Trophoblast cell (in vitro differentiated cells and primary cell): ENCODE measurements at regions not wholly inside any gene's neighbourhood (a gene's known extent, or its start where the extent isn't known, plus 50 kb on each side); places are given as distances from the start of the nearest gene placed in this dataset.

ENCODE experiments used
- DNase-seq, 2 donors: peaks; one replicate each; pipeline ENCODE4 v3.0.0-alpha.2; 2016
- H2AFZ ChIP-seq: 2 replicates; pipeline ENCODE4 v1.6.1; 2013; ENCODE audit warnings: low read length, moderate library complexity, mild to moderate bottlenecking; ENCODE audit not compliant: insufficient read depth, poor library complexity
- H2AK5ac ChIP-seq: 2 replicates; pipeline ENCODE4 v1.6.1; 2013; ENCODE audit warnings: mild to moderate bottlenecking, low read length
- H2BK120ac ChIP-seq: 2 replicates; pipeline ENCODE4 v1.6.1; 2013; ENCODE audit warnings: low read length, mild to moderate bottlenecking, moderate library complexity; ENCODE audit not compliant: insufficient read depth, poor library complexity
- H2BK12ac ChIP-seq: 2 replicates; pipeline ENCODE4 v1.6.1; 2013; ENCODE audit warnings: mild to moderate bottlenecking, low read length, moderate library complexity
- H2BK5ac ChIP-seq: 2 replicates; pipeline ENCODE4 v1.6.1; 2013; ENCODE audit warnings: low read length, low read depth, moderate library complexity, mild to moderate bottlenecking; ENCODE audit not compliant: poor library complexity
- H3K14ac ChIP-seq: 2 replicates; pipeline ENCODE4 v1.6.1; 2013; ENCODE audit warnings: mild to moderate bottlenecking, low read length
- H3K18ac ChIP-seq: 2 replicates; pipeline ENCODE4 v1.6.1; 2013; ENCODE audit warnings: mild to moderate bottlenecking, low read length
- H3K23ac ChIP-seq: 2 replicates; pipeline ENCODE4 v1.6.1; 2013; ENCODE audit warnings: low read length
- H3K27ac ChIP-seq: 2 replicates; pipeline ENCODE4 v1.5.1; 2013; ENCODE audit warnings: low read depth, mild to moderate bottlenecking, inconsistent platforms, low read length, moderate library complexity
- H3K27me3 ChIP-seq: 2 replicates; pipeline ENCODE4 v1.6.1; 2013; ENCODE audit warnings: inconsistent platforms, mild to moderate bottlenecking, low read length, moderate library complexity; ENCODE audit not compliant: insufficient read depth
- H3K36me3 ChIP-seq, 2 experiments: 1 replicate in 1 of 2; 2 replicates in 1 of 2; pipeline ENCODE4 v1.6.1; 2013; ENCODE audit warnings: low read length in 2 of 2, mild to moderate bottlenecking in 2 of 2, moderate library complexity in 1 of 2; ENCODE audit not compliant: insufficient read depth in 2 of 2, control insufficient read depth in 1 of 2
- H3K4ac ChIP-seq: 2 replicates; pipeline ENCODE4 v1.6.1; 2013; ENCODE audit warnings: low read depth, mild to moderate bottlenecking, low read length, moderate library complexity
- H3K4me1 ChIP-seq, 2 experiments: 1 replicate in 1 of 2; 2 replicates in 1 of 2; pipeline ENCODE4 v1.6.1; 2013; ENCODE audit warnings: low read length in 2 of 2, mild to moderate bottlenecking in 2 of 2, moderate library complexity in 1 of 2; ENCODE audit not compliant: insufficient read depth in 2 of 2, control insufficient read depth in 1 of 2
- H3K4me2 ChIP-seq: 2 replicates; pipeline ENCODE4 v1.6.1; 2013; ENCODE audit warnings: inconsistent platforms, mild to moderate bottlenecking, low read length, moderate library complexity
- H3K4me3 ChIP-seq: 2 replicates; pipeline ENCODE4 v1.5.1; 2013; ENCODE audit warnings: mild to moderate bottlenecking, low read depth, low read length, inconsistent platforms
- H3K79me1 ChIP-seq: one replicate; pipeline ENCODE4 v1.6.1; 2013; ENCODE audit warnings: low read length
- H3K79me2 ChIP-seq: 2 replicates; pipeline ENCODE4 v1.6.1; 2013; ENCODE audit warnings: low read length, mild to moderate bottlenecking; ENCODE audit not compliant: control insufficient read depth, insufficient read depth, poor library complexity
- H3K9ac ChIP-seq: 2 replicates; pipeline ENCODE4 v1.6.1; 2013; ENCODE audit warnings: mild to moderate bottlenecking, low read length
- H3K9me3 ChIP-seq: 2 replicates; pipeline ENCODE4 v1.6.1; 2013; ENCODE audit warnings: low read depth, mild to moderate bottlenecking, control low read depth, inconsistent platforms, low read length; ENCODE audit not compliant: insufficient read depth
- H4K12ac ChIP-seq: 2 replicates; pipeline ENCODE4 v1.6.1; 2013; ENCODE audit warnings: low read depth, mild to moderate bottlenecking, low read length, moderate library complexity
- H4K8ac ChIP-seq: 2 replicates; pipeline ENCODE4 v1.6.1; 2013; ENCODE audit warnings: low read depth, mild to moderate bottlenecking, low read length, moderate library complexity
- H4K91ac ChIP-seq: one replicate; pipeline ENCODE4 v1.6.1; 2013; ENCODE audit warnings: low read depth, mild to moderate bottlenecking, low read length, moderate library complexity
- WGBS: extraction: QIAGEN DNeasy Blood & Tissue Kit; methylation state at CpG from one replicate; pipeline ENCODE4 v1.1.7; 2013; ENCODE audit warnings: missing lambda C conversion rate; ENCODE audit not compliant: insufficient read length, insufficient coverage; ENCODE audit errors: extremely low coverage; 5-methylcytosine and 5-hydroxymethylcytosine counted together

DNA sequence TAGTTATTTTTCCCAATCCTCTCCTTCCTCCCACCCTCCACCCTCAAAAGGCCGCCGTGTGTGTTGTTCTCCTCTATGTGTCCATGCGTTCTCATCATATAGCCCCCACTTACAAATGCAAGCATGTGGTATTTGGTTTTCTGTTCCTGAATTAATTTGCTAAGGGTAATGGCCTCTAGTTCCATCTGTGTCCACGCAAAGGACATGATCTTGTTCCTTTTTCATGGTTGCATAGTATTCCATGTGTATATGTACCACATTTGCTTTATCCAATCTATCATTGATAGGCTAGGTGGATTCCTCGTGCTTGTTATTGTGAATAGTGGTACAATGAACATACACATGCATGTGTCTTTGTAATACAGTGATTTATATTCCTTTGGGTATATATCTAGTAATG lies 1193.7 kb downstream of the RPA4 start:
- Histone ChIP-seq H4K8ac (no peak overlapping the region), H3K79me2 (no peaks in the 10 kb centered on the region), H3K18ac (no peak overlapping the region), H3K27me3 (no peaks in the 10 kb centered on the region), H3K79me1 (no peaks in the 10 kb centered on the region), H3K23ac (no peak overlapping the region), H3K4me1 (no peaks in the 10 kb centered on the region), H3K14ac (no peak overlapping the region), H3K9me3 (no peaks in the 10 kb centered on the region), H3K9ac (no peak overlapping the region), H2BK5ac (no peak overlapping the region), H2BK12ac (no peak overlapping the region), H2BK120ac (no peak overlapping the region), H3K4me2 (no peak overlapping the region), H2AK5ac (no peak overlapping the region), H3K27ac (no peak overlapping the region), H3K4me3 (no peak overlapping the region), H3K4ac (no peak overlapping the region), H3K36me3 (no peaks in the 10 kb centered on the region), H2AFZ (no peak overlapping the region), H4K91ac (no peak overlapping the region), H4K12ac (no peak overlapping the region)
- DNase-seq: no peak
- WGBS: no CpG with 5 or more reads among the region's 5 CpGs

DNA sequence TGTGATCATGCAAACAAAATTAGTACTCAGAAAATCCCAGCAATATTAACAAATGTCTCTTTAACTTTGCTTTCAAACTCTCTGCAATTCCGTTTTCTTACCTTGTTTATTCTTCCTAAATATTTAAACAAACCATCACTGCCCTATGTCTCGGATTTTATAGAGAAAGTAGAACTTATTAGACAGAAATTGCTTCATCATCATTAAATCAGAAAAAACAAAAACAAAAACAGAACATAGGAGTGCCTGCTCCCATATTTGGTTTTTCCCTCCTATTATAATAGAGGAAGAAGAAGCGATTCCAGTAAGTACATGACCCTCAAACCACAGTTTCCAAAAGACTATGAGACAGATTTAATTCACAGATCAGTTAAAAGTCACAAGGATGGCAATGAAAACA lies 1228.0 kb downstream of the RPA4 start:
- Histone ChIP-seq H2BK120ac (no peak overlapping the region), H3K36me3 (no peaks in the 10 kb centered on the region), H3K14ac (no peak overlapping the region), H3K27me3 (no peaks in the 10 kb centered on the region), H2AFZ (no peak overlapping the region), H3K4me3 (no peak overlapping the region), H3K4me1 (no peaks in the 10 kb centered on the region), H2AK5ac (no peak overlapping the region), H4K12ac (no peak overlapping the region), H3K9me3 (no peaks in the 10 kb centered on the region), H4K8ac (no peak overlapping the region), H3K79me1 (no peaks in the 10 kb centered on the region), H3K9ac (no peak overlapping the region), H3K4ac (no peak overlapping the region), H3K18ac (no peak overlapping the region), H3K4me2 (no peak overlapping the region), H2BK5ac (no peak overlapping the region), H3K27ac (no peak overlapping the region), H4K91ac (no peak overlapping the region), H2BK12ac (no peak overlapping the region), H3K79me2 (no peaks in the 10 kb centered on the region), H3K23ac (no peak overlapping the region)
- no CpG with 5 or more reads among the region's 3 CpGs for WGBS
- no peak for DNase-seq

DNA sequence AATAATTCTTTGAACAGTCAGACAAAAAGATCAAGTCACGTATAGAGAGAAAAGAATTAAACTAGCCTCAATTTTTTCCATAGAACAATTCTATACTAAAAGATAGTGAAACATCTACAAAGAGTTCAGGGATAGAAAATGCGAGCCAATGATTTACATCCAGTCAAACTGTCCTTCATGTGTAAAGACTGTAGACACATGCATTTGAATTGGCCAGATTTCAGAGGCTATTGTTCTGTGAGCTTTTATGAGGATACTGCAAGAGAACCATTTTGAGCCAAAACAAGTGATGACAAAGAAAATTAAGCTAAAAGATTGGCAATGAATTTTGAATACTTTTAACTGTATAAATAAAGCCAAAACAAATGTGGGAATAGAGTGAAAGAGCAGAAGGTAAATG lies 1230.3 kb downstream of the RPA4 start:
- Histone ChIP-seq H4K91ac (no peak overlapping the region), H3K18ac (no peak overlapping the region), H3K79me2 (no peaks in the 10 kb centered on the region), H2BK12ac (no peak overlapping the region), H2AK5ac (no peak overlapping the region), H3K4me3 (no peak overlapping the region), H3K4me2 (no peak overlapping the region), H2AFZ (no peak overlapping the region), H3K9ac (no peak overlapping the region), H2BK120ac (no peak overlapping the region), H3K4me1 (no peaks in the 10 kb centered on the region), H3K23ac (no peak overlapping the region), H3K4ac (no peak overlapping the region), H3K14ac (no peak overlapping the region), H4K8ac (no peak overlapping the region), H2BK5ac (no peak overlapping the region), H4K12ac (no peak overlapping the region), H3K27me3 (no peaks in the 10 kb centered on the region), H3K36me3 (no peaks in the 10 kb centered on the region), H3K27ac (no peak overlapping the region), H3K79me1 (no peaks in the 10 kb centered on the region), H3K9me3 (no peaks in the 10 kb centered on the region)
- WGBS: no CpG with 5 or more reads among the region's 2 CpGs
- no peak for DNase-seq

DNA sequence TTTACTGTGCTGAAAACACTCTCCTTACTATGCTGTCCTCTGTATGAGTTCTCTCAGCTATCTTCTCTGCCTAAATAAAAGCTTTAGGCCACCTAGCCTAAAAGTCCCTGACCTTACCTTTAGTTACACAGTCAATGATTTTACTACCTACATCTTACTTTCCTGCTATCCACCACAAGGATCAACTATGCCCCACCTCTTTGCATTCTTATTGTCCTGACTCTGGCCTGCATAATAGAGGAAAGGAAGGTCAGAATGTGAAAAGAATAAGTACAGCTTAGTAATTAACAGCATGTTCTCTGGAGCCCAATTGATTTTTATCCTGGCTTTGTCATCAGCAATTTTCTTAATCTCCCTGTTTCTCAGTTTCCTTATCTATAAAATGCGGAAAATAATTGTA lies 1257.8 kb downstream of the RPA4 start:
- no peaks in the 10 kb centered on the region for H3K27me3 ChIP-seq
- H3K36me3 ChIP-seq: no peaks in the 10 kb centered on the region
- no peak overlapping the region for H3K4ac ChIP-seq
- H4K12ac ChIP-seq: no peak overlapping the region
- H3K27ac ChIP-seq: no peak overlapping the region
- no peaks in the 10 kb centered on the region for H3K79me1 ChIP-seq
- H2BK120ac ChIP-seq: no peak overlapping the region
- WGBS: no CpG with 5 or more reads among the region's 1 CpG
- H2BK5ac ChIP-seq: no peak overlapping the region
- H2BK12ac ChIP-seq: no peak overlapping the region
- H3K23ac ChIP-seq: no peak overlapping the region
- H3K4me2 ChIP-seq: no peak overlapping the region
- H2AK5ac ChIP-seq: no peak overlapping the region
- H4K91ac ChIP-seq: no peak overlapping the region
- H2AFZ ChIP-seq: no peak overlapping the region
- H3K14ac ChIP-seq: no peak overlapping the region
- H3K18ac ChIP-seq: no peak overlapping the region
- no peak overlapping the region for H3K9ac ChIP-seq
- H3K9me3 ChIP-seq: no peaks in the 10 kb centered on the region
- no peak overlapping the region for H4K8ac ChIP-seq
- no peaks in the 10 kb centered on the region for H3K79me2 ChIP-seq
- no peak for DNase-seq
- no peak overlapping the region for H3K4me3 ChIP-seq
- H3K4me1 ChIP-seq: no peaks in the 10 kb centered on the region
